22Rv1 (cell line): ENCODE measurements at regions not wholly inside any gene's neighbourhood (a gene's known extent, or its start where the extent isn't known, plus 50 kb on each side); places are given as distances from the start of the nearest gene placed in this dataset.

Experiments used
- H3K27ac ChIP-seq: fragments of 450-650 bp; 2 replicates; pipeline ENCODE4 v1.5.1; 2017
- ZFX ChIP-seq: fragments of 450-650 bp; IDR thresholded peaks from 2 replicates; pipeline ENCODE4 v1.6.1; 2017; ENCODE audit warnings: antibody characterized with exemption, borderline replicate concordance
- TF ChIP-seq, protein P1 (sequence below): fragments of 450-650 bp; IDR thresholded peaks from 2 replicates; pipeline ENCODE4 v1.5.1; 2017; ENCODE audit warnings: mild to moderate bottlenecking

DNA sequence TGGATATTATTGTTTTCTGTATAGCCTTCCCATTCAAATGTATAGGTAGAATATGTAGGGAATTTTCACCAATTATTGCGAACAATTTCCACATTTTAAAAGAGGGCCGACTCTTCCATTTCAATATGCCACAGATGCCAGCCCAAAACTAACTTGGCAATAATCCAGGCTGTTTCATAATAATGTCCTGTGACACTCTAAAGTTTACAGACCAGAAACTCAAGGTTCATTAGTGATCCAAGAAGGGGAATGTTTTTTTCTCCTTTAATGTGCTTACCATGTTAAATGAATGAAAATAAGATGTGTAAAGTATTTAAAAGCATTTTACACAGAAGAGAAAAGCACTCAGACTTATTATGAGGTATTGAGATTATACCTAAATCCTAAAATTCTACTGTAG, 63.0 kb upstream of the FAM3C start:
- H3K27ac ChIP-seq, result no peak overlapping the region
- no peak for TF ChIP-seq ZFX
- TF ChIP-seq, protein P1, sequence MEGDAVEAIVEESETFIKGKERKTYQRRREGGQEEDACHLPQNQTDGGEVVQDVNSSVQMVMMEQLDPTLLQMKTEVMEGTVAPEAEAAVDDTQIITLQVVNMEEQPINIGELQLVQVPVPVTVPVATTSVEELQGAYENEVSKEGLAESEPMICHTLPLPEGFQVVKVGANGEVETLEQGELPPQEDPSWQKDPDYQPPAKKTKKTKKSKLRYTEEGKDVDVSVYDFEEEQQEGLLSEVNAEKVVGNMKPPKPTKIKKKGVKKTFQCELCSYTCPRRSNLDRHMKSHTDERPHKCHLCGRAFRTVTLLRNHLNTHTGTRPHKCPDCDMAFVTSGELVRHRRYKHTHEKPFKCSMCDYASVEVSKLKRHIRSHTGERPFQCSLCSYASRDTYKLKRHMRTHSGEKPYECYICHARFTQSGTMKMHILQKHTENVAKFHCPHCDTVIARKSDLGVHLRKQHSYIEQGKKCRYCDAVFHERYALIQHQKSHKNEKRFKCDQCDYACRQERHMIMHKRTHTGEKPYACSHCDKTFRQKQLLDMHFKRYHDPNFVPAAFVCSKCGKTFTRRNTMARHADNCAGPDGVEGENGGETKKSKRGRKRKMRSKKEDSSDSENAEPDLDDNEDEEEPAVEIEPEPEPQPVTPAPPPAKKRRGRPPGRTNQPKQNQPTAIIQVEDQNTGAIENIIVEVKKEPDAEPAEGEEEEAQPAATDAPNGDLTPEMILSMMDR, result no peak

DNA sequence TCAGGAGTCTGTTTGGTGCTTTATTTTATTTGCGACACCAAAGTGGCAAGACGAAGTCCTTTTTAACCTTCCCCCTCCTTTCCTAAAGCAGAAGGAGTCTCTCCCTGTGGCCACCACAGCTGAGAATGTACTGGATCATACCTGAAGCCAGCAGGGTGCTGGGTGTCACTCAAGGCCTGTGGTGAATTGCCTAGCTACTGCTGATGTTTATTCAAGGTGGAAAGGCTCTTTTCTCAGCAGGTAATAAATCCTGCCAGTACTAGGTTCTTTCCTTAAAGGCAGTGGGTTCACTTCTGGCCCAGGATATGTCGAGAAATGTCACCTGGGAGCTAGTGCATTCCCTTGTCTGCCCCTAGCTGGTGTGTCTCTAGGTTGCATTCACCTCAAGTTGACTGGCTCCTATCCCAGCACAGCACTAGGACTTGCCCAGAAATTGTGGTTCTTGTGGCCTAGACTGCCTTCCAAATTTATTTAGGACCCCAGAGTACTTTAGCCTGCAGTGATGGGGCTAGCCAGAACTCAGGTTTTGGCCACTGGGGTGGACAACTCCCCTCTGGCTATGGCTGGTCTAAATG, 60.8 kb upstream of the FAM3C start:
- no peak for TF ChIP-seq ZFX
- TF ChIP-seq, protein P1, result no peak
- H3K27ac ChIP-seq, result no peak overlapping the region

DNA sequence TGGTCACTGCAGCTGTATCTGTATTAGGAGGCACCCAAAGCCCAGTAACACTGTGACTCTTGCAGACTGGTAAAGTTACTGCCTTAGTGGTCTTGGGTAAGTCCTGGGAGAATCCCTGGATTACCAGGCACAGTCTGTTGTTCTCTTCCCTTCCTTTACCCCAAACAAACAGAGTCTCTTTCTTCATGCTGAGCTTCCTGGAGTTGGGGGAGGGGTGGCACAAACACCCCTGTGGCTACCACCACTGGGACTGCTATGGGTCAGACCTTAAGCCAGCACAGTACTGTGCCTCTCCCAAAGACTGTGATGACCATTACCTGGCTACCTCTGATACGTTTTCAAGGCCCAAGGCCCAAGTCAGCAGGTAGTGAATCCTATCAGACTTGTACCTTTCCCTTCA, 59.9 kb upstream of the FAM3C start:
- TF ChIP-seq ZFX, result no peak
- TF ChIP-seq, protein P1, result no peak
- no peak overlapping the region for H3K27ac ChIP-seq

DNA sequence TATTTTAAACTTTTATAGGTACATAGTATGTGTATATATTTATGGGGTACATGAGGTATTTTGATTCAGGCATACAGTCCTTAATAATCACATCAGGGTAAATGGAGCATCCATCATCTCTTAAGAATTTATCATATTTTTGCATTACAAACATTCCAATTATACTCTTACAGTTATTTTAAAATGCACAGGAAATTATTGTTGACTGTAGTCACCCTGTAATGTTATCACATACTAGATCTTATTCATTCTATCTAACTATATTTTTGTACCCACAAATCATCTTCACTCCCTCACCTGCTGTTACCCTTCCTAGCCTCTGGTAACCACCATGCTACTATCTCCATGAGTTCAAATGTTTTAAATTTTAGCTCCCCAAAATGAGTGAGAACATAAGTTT, 56.3 kb upstream of the FAM3C start:
- H3K27ac ChIP-seq, result no peak overlapping the region

DNA sequence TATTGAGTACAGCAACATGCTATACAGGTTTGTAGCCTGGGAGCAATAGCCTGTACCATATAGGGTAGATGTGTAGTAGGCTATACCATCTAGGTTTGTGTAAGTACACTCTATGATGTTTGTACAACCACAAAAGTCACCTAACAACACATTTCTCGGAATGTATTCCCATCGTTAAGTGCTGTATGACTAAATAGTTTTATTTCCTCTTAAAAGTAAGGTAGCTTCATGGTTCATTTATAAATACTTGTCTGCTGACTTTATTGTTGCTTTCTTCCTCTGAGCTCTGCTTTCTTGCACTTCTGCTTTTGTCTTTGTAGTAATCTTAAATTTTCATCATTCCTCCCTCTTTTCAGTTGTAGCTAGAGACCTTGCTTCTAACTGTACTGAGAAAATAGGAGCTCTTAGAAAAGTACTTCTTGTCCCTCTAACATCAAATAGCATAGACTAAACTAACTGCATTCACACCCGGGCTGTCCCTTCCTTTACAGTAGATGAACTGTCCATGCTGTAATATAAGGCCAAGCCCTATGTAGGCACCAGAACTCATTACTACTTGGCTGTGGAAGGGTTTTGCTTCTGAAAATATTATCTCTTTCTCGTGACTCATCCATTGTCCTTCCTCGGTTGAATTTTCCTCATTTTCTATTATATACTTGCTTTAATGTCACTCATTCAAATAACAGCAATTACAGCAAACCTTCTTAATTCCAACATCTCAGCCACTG, 55.4 kb upstream of the FAM3C start:
- TF ChIP-seq, protein P1, result no peak
- no peak for TF ChIP-seq ZFX
- H3K27ac ChIP-seq, result no peak overlapping the region

More for the DNA sequence above, 56.3 kb upstream of the FAM3C start:
- TF ChIP-seq, protein P1, result no peak
- no peak for TF ChIP-seq ZFX

DNA sequence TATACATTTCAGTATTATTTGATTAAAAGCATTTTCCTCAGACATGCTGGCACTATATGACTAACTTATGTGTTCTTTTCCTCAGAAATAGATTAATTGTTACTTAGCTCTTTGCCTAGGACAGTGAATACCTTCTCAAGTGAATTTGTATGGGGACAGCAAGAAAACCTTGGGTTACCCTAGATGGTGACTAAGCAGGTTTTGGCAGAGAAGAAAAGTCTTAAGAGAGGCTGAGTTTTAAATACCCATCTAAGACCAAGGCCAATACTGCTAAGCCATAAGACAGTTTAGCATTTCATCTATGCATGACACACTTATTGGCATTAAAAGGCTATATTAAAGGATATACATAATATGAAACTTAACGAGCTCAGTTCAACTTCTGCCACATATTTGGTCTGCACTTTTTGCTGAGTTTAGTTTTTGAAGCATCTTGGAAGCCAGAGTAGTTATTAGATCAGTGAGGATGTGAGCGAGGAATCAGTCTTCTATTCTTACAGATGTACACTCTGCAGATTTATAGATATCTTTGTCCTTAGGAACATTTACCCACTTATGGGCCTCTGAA, 54.6 kb upstream of the FAM3C start:
- no peak overlapping the region for H3K27ac ChIP-seq
- no peak for TF ChIP-seq ZFX
- TF ChIP-seq, protein P1, result no peak

DNA sequence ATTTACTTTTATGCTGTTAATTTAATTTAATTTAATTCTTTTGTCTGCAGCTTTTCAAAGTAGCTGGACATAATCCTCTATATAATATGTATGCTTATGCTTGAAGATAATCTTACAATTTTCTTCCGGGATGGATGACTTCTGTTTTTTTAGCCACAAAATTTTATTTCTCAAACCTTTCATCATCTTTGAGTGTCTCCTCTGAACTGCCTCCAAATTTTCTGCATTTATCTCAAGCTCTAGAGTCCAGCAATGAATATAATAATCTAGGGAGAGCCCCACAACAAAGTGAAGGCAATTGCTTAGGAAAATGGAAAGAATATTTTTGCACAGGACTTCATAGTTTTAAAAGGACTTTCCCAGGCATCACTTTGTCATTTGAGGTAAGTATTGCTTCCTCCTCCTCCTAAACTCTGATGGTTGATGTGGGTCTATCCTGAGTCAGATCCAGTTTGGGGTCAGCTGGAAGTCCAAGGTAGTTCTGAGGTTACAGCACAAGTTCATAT, 53.7 kb upstream of the FAM3C start:
- TF ChIP-seq, protein P1, result no peak
- no peak for TF ChIP-seq ZFX
- H3K27ac ChIP-seq, result no peak overlapping the region
